Hematopoietic multipotent progenitor cell treated with erythropoietin and hydrocortisone succinate and interleukin-3 and kit ligand, for 15 days (in vitro differentiated cells): ENCODE measurements at regions not wholly inside any gene's neighbourhood (a gene's known extent, or its start where the extent isn't known, plus 50 kb on each side); places are given as distances from the start of the nearest gene placed in this dataset.

Experiments
- DNase-seq: peaks from one replicate; pipeline ENCODE4 v3.0.0-alpha.2; 2015; ENCODE audit warnings: low spot score

- DNase-seq, result no peak
These were observed 334.3 kb upstream of the GATB start for GRCh38 chr4:152094970-152095700.

DNA sequence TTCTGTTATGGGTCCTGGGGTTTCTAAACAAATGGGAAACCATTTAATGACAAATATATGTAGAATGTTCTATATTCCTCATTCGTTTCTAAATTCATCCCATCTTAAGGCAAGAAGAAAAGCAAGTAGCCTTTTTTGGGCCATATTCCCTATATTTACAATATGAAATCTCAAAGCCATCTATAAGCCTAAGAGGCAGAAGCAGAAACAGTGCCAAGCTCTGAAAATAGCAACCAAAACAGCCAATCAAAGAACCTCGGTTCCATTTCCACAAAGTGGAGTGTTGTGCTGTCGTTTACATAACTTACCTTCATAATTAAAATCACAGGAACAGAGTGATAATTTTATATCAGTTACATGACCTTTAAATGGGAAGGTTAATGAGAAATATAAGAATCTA is 330.6 kb upstream of the GATB start:
- no peak for DNase-seq

DNA sequence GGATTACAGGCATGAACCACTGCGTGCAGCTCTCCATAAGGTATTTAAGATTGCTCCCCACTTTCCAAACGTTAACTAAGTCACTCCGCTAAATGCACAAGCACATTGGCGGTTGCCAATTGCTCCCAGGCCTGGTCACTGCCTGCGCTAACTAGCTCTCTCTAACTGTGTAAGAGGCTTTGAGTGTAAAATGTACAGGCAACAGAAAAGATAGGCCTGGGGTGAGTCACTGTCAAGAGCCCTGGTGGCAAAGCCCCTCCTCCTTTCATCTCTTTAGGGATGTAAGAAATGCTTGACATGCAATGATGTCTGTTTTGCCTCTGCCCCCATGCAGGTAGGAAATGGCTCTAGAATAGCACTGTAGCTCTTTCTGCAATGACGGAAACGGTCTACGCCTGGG is 329.7 kb upstream of the GATB start:
- no peak for DNase-seq

GRCh38 chr4:152089584-152089983 is 328.8 kb upstream of the GATB start:
- no peak for DNase-seq

DNA sequence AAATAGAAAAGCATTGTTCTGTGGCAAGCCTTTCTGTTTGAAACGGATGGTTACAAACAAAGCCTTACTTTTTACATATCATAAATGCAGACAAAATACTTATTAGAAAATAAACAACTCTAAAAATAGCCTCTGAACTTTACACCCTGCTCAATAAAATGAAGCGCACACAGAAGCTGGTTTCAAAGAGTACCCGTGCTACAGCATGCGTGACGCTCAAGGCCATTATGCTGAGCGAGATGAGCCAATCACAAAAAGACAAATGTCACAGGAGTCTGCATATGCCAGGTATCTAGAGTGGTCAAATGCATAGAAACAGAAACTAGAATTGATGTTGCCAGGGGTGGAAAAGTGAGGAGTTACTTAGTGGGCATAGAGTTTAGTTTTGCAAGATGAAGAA is 326.5 kb upstream of the GATB start:
- DNase-seq, result no peak

GRCh38 chr4:152085657-152086056 is 324.9 kb upstream of the GATB start:
- DNase-seq, result no peak

DNA sequence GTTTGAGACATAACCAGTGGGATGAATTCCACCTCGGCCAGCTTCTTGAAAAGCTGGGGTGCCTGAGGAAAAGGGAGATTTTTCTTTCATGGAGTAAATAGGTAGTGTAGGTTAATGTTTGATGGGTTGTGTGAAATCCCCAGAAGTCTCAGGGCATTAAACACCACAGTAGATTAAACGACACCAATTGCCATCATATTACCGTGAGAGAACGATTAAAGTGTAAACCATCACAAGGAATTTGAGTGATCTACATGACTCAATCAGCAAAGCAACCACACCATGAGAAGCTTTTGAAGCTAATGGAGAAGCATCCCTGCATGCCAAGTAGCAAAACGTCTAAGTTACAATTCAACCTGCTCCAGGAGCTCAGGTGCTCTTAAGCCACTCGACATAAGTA is 322.5 kb upstream of the GATB start:
- no peak for DNase-seq

- no peak for DNase-seq
These were observed 320.2 kb upstream of the GATB start for GRCh38 chr4:152081024-152081423.

DNA sequence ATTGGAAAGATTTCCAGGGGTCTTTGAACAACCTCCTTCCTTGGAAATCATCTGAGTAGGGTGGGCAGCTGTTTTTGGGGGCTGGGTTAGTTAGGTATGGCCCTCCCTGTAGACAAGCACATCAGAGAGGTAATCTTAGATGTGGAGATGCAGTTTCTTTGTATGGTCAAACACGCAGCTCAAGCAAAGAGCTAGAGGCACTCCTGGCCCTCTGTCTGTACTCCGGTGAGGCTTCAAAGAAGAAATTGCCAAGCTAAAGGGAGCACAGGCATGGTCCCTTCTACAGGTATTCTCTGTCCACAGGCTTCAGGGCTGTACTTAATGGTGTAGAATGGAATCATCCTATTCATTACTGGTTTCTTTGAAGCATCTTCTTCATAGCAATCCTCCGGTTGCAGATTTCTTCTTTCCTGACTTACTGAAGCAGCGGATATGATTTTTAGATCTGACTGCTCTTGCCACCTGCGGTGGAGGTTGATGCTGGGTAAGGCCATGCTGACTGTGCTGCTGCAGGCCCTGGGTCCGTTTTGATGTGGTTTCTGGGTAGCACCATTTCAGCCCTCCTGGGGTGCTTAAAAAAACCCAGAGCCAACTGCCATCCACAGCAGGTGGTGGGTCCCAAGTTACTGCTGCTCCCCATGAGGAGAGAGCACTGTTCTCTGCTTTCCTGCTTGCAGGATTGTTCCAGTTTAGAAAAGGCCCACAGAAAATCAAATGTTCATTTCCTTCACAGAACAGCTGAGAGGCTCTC is 318.9 kb upstream of the GATB start:
- DNase-seq, result no peak

- DNase-seq, result no peak
These were observed 318.3 kb upstream of the GATB start for GRCh38 chr4:152079079-152079478.

- DNase-seq, result no peak
These were observed 316.8 kb upstream of the GATB start for GRCh38 chr4:152077582-152077981.

GRCh38 chr4:152075253-152075928 is 314.6 kb upstream of the GATB start:
- no peak for DNase-seq

GRCh38 chr4:152074573-152074972 is 313.8 kb upstream of the GATB start:
- DNase-seq, result no peak

GRCh38 chr4:152074088-152074437 is 313.3 kb upstream of the GATB start:
- DNase-seq, result no peak

- no peak for DNase-seq
These were observed 312.7 kb upstream of the GATB start for GRCh38 chr4:152073351-152074087.

DNA sequence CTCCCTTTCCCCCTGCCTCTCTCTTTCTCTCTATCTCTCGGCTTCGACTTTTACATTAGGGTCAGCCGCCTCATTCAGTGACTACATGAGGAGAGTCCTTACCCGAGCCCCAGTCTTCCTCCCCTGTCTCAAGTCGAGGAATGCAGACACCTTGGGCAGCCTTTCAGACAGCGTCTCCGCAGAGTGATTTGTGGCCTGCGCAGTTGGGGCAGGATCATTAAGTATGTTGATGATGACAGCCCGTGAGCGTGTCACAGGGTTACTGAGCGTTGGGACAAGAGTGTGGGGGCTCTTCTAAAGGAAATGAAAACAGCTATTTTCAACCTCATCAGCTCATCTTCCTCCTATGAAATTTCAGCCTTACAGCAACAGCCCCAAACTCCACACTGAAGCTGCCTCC is 312.1 kb upstream of the GATB start:
- no peak for DNase-seq

DNA sequence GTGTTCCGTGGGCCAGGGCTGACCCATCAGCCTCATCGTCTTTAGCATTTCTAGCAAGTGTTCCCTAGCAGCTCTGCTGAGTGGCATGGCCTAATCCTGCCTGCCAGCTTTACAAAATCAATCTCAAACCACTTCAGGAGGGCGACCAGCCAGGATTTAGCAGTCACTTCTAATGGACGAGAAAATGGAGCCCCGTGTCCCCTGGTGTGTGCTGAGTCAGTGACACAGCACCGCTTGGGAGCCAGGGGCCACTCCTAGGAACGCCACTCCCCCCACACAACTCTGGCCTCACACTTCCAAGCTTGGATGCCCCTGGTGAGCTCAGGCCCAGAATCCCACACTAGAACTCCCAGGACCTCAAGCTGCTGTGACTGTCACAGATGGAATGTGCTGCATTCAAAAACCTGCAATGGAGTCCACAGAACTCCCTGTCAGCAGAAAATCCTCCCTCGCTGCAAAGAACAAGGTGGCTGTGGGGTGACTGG is 311.2 kb upstream of the GATB start:
- no peak for DNase-seq

DNA sequence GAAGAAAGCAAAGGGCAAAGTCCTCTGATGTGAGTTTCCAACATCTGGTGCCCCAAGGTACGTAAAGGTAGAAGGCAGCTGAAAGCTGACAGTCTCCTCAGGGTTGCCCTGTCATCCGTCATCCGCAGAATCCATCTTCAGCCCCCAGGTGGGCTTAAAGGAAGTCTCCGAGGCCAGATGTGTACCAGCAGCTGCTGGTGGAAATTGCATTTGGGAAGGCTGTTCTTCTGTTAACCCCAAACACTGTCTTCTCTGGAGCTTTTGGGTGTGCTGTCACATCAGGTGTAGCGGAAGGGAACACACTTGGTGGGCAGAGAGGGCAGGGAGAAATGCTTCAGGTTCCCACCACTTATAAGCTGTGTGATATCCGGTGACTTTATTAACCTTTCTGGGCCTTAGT is 310.0 kb upstream of the GATB start:
- no peak for DNase-seq

- no peak for DNase-seq
These were observed 308.1 kb upstream of the GATB start for GRCh38 chr4:152068866-152069265.

DNA sequence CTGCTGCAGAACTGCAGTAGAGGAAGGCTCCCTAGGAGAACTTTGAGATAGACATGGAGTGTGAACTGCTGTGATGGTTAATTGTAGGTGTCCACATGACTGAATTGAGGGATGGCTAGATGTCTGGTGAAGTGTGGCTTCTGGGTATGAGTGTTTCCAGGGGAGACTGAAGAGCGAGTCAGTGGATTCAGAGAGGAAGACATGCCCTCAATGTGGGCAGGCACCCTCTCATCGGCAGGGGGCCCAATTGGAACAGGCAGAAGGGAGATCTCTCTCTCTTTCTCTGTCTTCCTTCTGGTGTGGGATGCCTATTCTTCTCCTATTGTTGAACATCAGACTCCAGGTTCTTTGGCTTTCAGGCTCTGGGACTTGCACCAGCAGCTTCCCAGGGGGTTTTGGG is 304.7 kb upstream of the GATB start:
- no peak for DNase-seq

DNA sequence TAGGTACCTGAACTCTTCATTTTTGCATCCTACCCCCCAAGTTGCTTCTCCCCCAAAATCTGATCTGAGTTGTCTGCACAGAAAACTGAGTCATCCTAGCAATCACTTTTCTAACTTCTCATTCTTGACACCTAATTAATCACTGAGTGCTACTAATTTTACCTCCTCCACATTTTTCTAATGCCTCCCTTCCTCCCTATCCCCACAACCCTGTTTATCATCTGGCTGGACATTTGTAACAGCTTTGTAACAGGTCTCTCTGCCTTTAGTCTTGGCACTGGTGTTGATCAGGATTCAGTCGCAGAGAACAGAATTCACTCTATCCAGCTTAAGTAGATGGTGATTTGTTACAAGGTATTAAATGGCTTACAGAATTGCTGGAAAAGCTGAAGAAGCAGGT is 303.9 kb upstream of the GATB start:
- DNase-seq, result no peak

DNA sequence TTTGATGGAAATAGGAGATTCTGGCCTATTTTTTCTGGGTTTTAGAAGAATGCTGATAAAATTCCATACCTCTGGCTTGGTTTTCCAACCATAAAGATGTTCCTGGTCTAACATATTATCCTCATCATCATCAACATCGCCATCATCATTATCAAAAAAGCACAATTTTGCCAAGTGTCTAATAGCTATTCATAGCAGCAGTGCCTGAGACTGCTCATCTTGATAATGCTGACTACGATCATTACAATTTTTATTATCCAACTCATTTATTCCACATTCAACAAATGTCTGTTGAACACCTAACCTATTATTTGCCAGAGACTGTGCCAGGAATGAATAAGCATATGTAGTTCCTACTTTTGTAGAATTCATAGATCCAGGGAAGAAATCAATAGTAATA is 303.5 kb upstream of the GATB start:
- DNase-seq, result no peak
